ENCODE measurements at regions not wholly inside any gene's neighbourhood (a gene's known extent, or its start where the extent isn't known, plus 50 kb on each side); places are given as distances from the start of the nearest gene placed in this dataset.

DNA sequence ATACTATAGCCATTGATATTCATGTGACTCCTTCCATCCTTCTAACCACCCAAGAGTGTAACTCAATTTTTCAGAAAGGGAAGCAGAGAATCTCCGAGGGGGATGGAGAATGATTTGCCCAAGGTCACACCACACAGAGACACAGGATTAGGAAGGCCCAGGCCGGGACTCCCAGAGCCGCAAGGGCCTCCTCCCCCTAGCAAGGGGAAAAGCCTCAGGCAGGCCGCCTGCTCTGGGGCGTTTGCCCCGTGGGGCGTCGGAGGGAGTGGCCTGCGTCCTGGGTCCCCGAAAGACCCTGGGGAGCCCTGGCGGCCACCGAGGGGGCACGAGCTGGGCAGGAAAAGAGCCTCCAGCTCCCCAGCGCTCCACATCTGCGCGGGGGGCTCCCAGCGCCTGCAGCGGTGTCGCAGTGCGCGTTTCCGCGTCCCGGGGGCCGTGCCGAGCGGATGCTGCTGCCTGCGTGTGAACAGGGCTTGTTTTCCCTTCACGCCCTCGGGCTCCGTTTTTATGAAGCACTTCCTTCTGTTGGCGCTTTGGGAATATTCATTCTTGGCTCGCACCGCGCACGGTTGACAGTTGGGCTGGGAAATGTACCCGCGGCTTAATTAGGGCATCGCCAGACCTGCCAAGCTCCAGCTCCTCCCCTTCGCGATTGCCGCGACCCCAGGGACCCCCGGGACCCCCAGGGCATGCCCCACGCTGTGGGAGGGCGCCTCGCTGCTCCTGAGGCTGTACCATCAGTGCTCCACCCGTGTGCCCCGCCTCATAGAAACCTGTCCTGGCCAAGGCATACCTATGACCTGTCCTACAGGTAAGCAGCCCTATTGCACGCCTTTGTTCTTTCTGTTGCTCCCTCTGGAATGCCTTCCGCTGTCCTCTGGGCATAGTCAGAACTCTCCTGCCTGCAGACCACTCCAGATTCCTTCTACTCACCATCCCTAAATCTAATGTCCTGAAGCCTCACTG lies 158.9 kb upstream of the GLI2 start:
- DNase-seq: no peak

DNA sequence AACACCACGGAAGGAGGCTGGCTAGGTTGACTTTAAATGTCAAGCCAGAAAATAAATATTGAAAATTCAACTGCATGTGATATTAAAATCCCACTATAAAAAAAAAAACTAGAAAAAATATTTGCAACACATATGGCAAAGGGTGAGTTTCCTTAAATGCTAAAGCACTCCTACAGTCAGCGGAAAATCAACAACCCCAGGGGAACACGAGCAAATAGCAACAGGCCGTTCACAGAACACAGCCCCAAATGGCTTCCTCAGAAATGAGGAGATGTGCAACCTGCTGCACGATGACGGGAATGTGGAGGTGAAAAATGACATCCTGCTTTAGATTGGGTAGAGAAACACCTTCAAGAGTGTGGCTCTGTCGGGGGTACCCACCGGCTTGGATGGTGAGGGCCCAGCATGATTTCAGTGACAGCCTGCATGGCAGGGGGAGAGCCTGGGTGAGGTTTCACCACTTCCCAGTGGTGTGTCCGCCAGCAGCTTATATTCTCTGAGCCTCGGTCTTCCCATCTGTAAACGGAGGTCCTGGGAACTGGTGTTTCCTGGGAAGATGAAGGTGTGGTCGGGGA lies 157.9 kb upstream of the GLI2 start:
- no peak for DNase-seq

DNA sequence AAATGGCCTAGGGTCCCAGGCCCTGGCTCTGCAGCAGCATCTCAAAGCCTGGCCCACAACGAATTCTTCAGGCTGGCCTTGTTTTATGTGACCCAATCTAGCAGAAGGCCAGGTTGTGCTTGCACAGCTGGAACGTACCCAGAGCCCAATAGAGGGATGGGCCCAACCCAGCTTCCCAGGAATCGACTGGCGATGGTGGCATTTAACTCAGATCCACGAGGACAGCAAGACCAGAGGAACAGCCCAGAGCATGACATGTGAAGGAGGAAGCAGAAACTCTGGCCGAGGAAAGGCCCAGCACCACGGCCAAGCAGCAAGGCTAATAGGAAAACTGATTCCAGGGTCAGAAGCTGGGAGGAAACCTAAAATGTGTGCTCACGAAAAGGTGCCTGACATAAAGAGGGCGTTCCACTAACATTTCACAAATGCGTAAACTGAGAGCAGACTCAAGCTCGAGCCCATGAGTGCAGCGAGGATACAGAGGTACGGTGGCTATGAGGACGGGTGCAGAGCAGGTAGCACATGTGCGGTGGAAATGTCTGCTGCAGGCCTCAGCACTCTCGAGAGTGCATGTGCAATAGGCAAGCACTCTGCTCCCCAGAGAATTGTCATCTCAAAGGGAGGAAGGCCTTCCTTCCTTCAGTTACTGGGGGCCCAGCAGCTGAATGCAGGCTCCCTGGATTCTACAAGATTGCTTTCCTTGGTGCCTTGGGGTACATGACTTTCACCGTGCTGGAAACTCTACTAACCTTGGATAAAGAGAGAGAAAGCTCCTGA lies 156.9 kb upstream of the GLI2 start:
- no peak for DNase-seq

DNA sequence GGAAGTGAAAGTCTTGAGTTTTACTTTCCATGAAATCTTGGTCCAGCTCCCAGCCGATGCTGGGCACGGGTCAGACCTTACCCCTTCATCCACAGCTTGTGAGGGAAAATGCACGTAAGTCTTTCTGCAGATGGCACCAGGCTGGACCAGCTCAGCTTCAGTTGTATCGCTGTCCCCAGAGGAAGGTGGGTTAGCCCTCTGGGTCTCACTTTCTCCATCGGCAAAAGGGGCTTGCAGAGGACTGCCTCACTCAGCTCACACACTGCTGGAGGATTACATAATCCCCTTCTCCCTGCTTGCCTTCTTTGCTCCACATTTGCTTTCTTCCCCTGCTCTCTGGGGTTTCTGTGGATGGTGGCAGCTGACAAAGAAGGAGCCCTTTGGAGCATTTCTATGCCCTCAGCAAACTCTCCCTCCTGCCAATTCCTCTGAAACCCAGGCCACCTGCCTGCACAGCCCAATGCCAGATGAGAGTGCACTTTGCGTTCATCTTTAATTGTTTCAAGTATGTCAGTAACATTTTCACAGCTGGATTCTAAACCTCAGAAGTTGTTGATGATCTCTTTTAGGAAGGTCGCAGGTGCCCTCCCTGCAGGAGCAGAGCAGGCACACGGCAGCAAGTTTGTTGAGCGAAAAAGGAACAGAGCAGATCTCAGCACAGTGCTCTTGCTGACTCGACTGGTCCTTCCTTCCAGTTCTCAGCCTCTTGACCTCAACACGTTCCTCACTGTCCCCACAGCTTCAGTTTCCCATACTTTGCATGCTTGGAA lies 155.6 kb upstream of the GLI2 start:
- DNase-seq: peak; percentile 47

DNA sequence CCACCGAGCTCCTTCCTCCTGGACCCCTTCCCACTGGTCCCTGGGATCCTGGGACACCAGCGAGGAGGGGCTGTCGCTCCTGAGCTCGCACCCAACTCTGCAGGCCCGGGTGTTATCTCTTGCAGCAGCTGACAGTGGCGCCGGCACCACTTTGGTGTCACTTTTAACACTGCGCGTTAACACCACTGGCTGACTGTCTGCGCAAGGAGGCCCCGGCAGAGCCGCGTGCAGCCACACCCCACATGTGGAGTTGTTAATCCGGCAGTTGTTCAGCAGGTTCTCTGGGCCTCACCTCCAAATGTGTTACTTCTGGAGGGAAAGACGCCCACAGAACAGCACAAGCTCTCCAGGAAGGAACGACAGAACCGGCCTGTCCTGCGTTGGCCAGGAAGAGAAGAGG lies 155.0 kb upstream of the GLI2 start:
- no peak for DNase-seq

DNA sequence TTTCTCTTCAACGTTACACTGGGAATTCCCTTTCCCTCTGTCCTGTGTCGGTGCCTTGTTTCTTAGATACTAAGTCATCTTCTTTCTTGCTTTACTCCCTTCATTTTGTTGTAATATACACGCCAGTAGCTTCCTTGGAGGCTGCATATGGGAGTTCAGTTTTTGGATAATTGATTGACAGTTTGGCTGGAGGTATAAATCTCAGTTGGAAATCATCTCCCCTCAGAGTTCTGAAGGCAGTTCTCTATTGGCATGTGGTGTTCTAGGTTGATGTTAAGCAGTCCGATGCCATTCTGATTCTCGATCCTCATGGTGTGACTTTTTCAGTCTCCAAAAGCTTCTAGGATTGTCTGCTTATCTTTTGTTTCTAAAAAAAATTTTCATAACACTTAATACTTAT lies 152.5 kb upstream of the GLI2 start:
- no peak for DNase-seq

DNA sequence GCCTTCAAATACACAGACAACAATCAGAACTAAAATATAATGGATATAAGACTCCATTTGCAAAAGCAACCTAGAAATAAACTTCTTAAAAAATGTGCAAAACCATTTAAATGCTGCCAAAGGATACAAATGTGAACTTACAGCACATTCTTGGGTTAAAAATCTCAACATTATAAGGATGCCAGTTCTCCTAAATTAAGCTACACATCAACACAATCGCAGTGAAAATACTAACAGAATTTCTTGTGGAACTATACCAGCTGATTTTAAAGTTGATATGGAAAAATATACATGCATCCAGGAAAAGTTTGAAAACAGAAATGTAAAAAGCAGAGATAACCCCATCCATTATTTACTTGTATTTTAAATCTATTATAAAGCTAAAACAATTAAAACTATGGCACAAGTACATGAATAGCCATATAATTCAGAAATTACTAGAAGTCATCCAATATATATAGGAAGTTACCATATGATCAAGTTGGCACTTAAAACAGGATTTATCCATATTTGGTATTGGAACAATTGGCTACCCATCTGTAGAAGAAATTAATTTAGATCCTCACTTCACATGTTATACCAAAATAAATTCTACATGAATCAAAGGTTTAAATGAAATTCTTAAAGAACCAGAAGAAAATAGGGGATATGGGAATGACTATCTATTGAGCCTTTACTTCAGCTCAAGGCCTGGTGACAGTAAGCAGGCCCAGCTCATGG lies 151.7 kb upstream of the GLI2 start:
- DNase-seq: no peak

DNA sequence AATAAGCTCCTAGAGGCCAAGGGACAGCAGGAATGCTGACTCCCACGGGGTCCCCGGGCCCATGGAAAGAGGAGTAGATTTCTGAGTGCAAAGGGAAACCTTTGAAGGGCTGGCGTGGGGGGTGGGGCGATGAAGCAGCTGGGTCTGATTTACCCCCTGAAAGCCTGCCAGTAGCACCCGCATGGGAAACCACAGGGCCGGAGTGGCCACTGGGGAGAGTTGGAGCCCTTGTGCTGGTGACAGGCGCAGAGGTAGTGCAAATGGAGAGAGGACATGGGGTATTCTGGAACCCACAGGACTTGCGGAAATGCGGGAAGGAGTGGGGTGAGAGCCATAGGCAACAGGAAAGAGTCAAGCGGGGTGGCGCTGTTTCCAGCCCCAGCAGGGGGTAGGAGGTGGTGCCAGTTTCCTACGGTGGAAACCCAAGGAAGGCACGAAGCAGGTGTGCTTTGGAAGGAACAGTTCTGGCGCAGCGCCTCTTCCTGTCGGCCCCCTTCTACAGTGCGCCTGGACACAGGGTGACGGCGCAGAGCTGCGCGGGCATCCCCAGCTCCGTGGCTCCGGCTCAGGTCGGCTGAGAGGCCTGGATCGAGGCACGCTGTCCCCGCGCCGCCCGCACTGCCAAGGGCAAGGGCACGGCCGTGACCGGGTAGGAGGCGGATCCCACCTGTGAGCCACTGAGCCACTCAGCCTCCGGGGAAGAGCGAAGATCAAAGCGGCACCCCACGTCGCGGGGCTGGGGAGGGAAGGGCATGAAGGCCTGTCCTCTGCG lies 149.0 kb upstream of the GLI2 start:
- no peak for DNase-seq

DNA sequence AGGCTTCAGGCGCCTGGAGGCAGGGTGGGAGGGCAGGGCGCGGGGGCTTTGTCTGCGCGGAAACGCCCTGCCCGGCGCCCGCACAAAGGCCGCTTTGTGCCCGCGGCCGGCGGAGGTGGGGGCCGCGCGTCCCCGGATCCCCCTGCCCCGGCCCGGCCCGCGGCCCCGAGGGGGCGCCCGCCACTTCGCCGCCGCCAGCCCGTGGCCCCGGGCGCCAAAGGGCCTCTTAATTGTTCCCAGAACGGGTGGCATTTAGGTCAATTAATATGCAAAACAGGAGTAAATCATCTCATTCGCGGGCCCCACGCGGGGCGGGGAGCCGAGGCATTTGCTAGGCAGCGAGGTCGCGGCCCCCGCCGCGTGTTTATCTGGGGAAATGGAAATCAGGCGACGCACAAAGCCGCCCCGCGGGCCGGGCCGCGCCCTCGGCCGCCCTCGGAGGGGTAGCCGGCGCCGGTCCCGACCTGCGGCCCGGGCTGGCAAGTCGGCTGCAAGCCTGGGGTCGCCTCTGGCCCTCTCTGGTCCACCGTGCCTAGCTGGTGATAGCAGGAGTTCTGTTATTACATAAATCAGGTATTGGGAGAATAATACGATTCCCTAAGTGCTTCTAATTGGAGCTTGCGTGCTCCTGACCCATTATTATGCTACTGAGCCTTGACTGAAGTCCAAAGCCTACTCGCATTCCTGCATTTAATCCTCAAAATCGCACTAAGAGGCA lies 148.2 kb upstream of the GLI2 start:
- no peak for DNase-seq

DNA sequence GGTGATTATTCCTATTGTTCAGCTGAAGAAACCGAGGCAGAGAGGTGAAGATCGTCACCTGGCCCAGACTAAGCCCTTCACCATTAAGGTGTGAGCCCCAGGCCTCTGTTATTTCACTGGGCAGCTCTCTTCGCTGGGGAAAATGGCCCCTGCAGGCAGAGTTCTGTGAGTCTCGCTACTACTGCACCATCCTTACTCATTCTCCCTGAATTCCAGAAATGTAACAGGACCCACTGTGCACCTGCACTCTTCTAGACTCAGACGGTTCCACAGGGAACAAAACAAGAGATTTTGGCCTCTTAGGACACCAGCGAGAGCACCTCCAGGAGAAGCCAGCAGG lies 147.7 kb upstream of the GLI2 start:
- no peak for DNase-seq

DNA sequence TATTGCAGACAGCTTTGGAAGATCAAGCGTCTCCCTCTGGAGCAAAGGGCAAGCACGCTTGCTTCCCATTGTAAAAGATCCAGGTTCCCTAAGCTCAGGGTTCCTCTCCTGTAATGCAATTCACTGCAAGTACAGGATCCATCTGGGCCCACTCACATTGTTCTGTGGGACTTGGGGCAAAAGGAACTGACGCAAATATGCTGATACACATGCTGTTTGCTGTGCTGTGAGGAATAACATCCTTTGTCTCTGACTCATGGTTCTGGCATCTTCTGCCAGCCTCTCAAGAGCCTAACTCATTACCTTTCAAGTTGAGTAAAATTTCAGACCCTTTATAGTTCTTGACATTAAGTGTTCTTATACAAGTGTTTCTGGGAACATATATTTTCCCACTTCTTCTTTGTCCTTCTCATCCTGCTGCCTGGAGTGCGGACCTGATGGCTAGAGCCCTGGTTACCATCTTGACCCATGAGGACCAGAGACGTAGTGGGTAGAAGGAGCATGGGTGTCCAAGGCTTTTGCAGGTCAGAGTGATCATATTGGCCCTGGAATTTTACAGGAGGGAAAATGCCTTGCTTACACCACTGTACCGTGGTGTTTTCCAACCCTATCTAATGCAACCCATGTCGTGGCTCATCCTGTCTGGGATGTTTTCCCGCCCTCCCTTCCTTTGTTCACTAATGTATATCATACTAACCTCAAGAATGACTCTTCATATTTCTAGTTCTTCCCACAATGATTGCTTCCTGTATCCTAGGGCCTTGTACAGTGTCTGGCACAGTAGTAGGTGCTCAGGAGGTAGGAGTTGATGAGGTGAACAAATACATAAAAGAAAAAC lies 145.7 kb upstream of the GLI2 start:
- DNase-seq: no peak

DNA sequence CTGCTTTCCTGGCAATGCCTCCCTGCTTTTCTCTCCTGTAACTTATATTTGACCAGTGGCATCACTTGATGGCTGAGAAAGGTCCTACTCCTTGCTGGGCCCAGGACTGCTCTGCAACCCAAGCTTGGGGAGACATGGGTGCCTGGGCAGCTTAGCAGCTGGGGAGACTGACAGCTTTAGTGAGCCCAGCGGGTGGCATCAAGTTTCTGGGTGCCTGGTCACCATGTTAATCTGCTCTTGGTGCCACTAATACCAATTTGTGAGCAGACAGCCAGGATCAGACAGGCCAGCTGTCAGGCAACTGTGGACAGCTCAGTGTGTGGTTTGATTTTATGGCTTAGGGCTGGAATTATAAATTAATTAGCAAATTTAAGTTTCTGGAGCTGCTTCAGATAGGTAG lies 144.8 kb upstream of the GLI2 start:
- DNase-seq: no peak

DNA sequence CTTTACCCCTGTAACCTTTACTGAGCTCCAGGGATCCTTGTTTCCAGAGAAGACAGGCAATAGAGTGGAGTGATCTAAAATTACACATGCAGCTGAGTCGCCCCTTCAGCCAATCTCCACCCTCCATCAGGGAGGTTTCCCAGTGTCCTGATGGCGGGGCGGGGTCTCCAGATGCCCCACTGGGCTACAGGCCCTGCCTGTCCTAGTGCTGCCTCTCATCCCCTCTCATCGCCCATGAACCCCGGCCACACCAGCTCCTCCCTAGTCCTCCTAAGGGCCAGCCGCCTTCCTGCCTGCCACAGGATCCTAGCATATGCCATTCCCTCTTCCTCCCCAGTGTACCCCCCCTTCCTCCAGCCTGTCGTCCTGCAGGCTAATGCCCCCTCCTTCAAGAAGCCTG lies 144.1 kb upstream of the GLI2 start:
- DNase-seq: no peak

DNA sequence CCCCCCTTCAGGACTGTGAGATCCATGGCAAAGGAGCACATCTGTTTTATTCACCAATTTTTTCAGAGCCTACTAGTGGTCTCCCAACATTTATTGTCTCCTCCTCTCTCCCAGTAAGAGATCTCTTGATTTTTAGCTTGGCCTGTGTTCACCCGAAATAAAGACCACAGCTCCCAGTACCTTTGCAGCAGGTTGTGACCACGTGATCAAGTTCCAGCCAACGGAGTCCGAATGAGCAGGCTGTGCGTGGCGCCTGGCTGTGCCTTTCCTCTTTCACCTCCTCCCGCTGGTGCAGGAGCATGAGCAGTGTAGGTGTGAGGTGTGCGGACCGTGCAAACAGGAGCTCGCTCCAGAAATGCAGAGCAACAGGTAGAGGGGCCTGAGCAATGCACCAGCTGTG lies 143.6 kb upstream of the GLI2 start:
- DNase-seq: no peak

DNA sequence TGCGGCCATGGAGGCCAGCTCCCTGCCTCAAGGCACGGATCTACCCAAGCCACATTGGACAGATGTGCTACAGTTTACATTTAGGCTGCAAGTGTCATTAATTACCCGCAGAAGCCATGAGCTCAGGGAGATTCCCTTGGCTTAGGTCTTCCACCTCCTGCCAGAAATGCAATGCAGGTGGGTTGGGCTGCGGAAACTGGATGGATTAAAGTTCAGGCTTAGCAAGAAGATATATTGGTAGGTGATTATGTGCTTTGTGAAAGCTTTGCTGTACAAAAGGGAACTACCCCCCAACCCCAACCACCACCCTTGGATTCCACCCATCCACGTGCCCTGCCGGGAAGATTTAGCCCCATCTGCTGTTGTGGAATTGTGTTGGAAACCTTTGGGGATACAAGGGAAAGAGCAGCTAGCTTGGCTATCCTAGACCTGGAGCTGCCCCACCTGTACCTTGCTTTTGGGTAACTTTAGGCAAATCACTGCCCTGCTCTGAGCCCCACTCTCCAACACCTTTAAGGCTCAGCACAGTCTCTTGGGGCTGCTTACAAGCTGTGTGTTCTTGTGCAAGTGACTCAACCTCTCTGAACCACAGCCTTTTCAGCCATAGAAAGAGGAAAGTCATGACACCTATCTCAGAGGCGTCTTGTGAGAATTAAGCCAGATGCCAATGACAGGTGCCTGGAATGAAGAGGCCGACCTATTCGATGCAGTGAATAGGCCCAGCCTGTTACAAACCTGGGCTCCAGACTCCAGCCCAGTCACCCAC lies 141.6 kb upstream of the GLI2 start:
- DNase-seq: no peak

DNA sequence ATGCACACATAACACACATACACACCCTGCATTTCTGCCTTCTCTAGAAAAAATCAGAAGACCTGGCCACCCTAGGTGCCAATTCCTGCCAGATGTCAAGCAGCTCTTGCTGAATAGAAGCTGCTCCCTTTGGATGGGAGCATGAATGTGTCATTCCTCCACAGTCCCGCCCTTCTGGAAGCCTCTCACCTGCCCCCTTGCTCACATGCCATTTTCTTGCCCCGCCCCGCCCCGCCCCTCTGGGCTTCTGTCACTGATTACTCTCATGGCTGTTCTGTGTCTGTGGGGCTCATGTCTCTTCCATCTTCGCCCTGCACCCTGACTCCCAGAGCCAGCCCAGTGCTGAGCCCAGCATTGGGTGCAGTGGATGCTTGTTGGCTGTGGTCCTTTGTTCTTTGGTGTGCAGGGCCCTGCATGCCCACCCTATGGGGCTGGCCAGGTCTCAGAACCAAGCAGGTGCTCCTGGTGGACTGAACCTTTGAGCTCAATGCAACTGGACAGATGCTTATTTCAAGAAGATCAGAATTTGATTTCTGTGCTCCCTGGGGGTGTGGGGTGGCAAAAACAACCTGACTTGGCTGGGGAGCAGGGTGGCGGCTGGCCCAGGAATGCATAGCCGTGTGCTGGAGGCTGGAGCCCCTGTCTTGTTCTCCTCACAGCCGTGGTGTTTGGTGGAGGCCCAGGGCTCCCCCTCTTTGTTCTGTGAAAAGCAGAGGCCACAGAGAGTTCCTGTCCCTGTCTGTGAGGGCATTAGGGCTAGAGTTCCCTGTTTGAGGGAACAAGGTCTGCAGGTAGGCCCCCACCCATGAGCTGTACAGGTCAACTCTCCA lies 140.6 kb upstream of the GLI2 start:
- no peak for DNase-seq

DNA sequence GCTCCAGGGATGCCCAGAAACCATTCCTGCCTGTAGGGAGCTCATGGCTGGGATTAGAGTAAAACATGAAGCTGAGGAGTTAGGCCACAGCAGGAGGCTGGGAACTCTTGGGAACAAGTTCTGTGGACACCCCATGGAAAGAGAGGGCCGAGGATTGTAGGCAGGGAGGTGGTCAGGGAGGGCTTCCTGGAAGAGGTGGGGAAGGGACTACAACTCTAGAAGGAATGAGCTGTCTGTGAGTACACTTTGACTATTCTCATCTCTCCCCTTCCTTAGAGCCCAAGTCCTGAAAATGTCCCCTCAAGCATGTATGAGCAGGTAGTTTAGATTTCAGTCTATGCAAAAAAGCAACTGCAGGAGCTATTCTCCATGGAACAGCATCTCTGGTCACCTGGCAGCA lies 139.9 kb upstream of the GLI2 start:
- no peak for DNase-seq

DNA sequence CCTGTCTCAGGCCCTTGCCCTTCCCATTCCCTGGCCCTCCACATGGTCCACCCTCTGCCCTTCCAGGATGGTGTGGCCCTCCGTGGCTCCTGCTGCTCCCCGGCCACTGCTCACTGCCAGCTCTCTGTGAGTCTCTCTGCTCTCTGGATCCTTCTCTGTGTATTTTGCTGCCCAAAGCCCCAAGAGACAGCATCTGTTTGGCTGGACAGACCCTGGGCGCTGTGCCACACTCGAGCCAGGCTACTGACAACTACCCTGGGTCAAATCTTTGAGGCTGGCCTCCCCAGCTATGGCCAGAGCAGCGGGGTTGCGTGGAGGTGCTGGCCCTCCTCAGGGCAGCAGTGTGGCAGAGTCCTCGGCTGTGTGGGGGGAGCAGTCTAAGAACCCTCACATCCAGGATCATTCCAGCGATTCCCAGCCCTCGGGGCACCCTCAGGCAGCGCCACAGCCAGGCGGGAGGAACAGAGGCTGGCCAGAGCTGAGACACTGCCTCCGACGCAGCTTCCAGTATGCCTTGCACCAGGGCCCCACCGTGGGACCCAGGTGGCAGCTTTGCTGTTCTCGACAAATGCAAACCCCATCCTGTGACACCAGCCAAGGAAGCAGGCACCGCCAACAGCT lies 139.4 kb upstream of the GLI2 start:
- no peak for DNase-seq
